ENCODE measurements at regions not wholly inside any gene's neighbourhood (a gene's known extent, or its start where the extent isn't known, plus 50 kb on each side); places are given as distances from the start of the nearest gene placed in this dataset.

- TF ChIP-seq REST (IDR thresholded peaks at IDR 0.05) = no peak
- TF ChIP-seq GABPA (IDR thresholded peaks at IDR 0.05 in 1 of 2, conservative IDR thresholded peaks at IDR 0.05 in 1 of 2) = no peak
- no peak for TF ChIP-seq YY1 (IDR thresholded peaks at IDR 0.05)
- no peak for TF ChIP-seq EGR1 (IDR thresholded peaks at IDR 0.05; ENCODE audit: low read depth in 2 of 2)
- no peak for TF ChIP-seq HNF4G (IDR thresholded peaks at IDR 0.05)
- TF ChIP-seq TAF1 (conservative IDR thresholded peaks at IDR 0.05) = no peak
These were observed 287.4 kb downstream of the HAPSTR1 start (continued) for GRCh38 chr16:9378876-9379275.

GRCh38 chr16:9380221-9380620 is 288.8 kb downstream of the HAPSTR1 start:
- H3K27ac ChIP-seq (ENCODE audit: low read depth in 1 of 2, low read length in 2 of 2) = no peak overlapping the region
- no peaks in the 10 kb centered on the region for H3K9me3 ChIP-seq (ENCODE audit: control insufficient read depth in 4 of 4, low read length in 3 of 4)
- no peaks in the 10 kb centered on the region for H3K4me1 ChIP-seq (ENCODE audit: control insufficient read depth in 4 of 4, insufficient read depth in 4 of 4, low read length in 3 of 4)
- no peak overlapping the region for H3K4me3 ChIP-seq (ENCODE audit: low read depth in 1 of 3, low read length in 3 of 3)
- no peak overlapping the region for H3K9ac ChIP-seq (ENCODE audit: low read depth in 1 of 2, low read length in 2 of 2)
- H3K36me3 ChIP-seq (ENCODE audit: control insufficient read depth in 4 of 4, insufficient read depth in 3 of 4, low read depth in 1 of 4, low read length in 3 of 4) = no peaks in the 10 kb centered on the region
- TF ChIP-seq YY1 (IDR thresholded peaks at IDR 0.05) (no peak), NR2F2 (IDR thresholded peaks at IDR 0.05) (no peak), TAF1 (conservative IDR thresholded peaks at IDR 0.05) (no peak), JUND (IDR thresholded peaks at IDR 0.05) (no peak), RXRA (IDR thresholded peaks at IDR 0.05) (no peak), FOXA1 (IDR thresholded peaks at IDR 0.05) (no peak), MAX (IDR thresholded peaks at IDR 0.05) (no peak), ZBTB33 (IDR thresholded peaks at IDR 0.05) (no peak), RAD21 (IDR thresholded peaks at IDR 0.05) (no peak), EGR1 (IDR thresholded peaks at IDR 0.05; ENCODE audit: low read depth in 2 of 2) (no peak), HNF4A (conservative IDR thresholded peaks at IDR 0.05) (no peak), GABPA (IDR thresholded peaks at IDR 0.05 in 1 of 2, conservative IDR thresholded peaks at IDR 0.05 in 1 of 2) (no peak), CTCF (IDR thresholded peaks at IDR 0.05; ENCODE audit: low read depth, low read length, missing input control) (no peak), ATF3 (IDR thresholded peaks at IDR 0.05) (no peak), REST (IDR thresholded peaks at IDR 0.05) (no peak), HNF4G (IDR thresholded peaks at IDR 0.05) (no peak), SP1 (IDR thresholded peaks at IDR 0.05) (no peak), FOXA2 (IDR thresholded peaks at IDR 0.05) (no peak)
- WGBS = 91% methylated on average over 3 of the region's 3 CpGs
- no peak for DNase-seq (ENCODE audit: low spot score)
- H3K27me3 ChIP-seq (ENCODE audit: control insufficient read depth in 4 of 4, insufficient read depth in 4 of 4, low read length in 3 of 4) = no peaks in the 10 kb centered on the region

All from liver (tissue), 8 donors.